Iris pigment epithelial cell (primary cell): ENCODE measurements at regions not wholly inside any gene's neighbourhood (a gene's known extent, or its start where the extent isn't known, plus 50 kb on each side); places are given as distances from the start of the nearest gene placed in this dataset.

Experiments
- DNase-seq: peaks from one replicate; pipeline ENCODE4 v3.0.0-alpha.2; 2011; ENCODE audit warnings: low read depth

- no peak for DNase-seq
These were observed 64.8 kb upstream of the FGG start for GRCh38 chr4:154677300-154677699.

- DNase-seq = no peak
These were observed 65.5 kb upstream of the FGG start for GRCh38 chr4:154677923-154678322.

GRCh38 chr4:154683956-154684681 is 59.7 kb upstream of the LRAT start:
- no peak for DNase-seq

- DNase-seq = peak; percentile 6
These were observed 57.0 kb upstream of the LRAT start for GRCh38 chr4:154686838-154687237.

GRCh38 chr4:154687840-154688239 is 56.0 kb upstream of the LRAT start:
- DNase-seq = no peak

GRCh38 chr4:154691229-154691628 is 52.6 kb upstream of the LRAT start:
- DNase-seq = no peak

- no peak for DNase-seq
These were observed 51.4 kb upstream of the LRAT start for GRCh38 chr4:154692304-154692818.
